G401.6 (cell line): ENCODE measurements at regions not wholly inside any gene's neighbourhood (a gene's known extent, or its start where the extent isn't known, plus 50 kb on each side); places are given as distances from the start of the nearest gene placed in this dataset.

Experiments
- FAIRE-seq: peaks from 2 replicates; lab custom pipeline; 2012; peaks lifted over from hg19 to GRCh38; lab: Jason Lieb, UNC

DNA sequence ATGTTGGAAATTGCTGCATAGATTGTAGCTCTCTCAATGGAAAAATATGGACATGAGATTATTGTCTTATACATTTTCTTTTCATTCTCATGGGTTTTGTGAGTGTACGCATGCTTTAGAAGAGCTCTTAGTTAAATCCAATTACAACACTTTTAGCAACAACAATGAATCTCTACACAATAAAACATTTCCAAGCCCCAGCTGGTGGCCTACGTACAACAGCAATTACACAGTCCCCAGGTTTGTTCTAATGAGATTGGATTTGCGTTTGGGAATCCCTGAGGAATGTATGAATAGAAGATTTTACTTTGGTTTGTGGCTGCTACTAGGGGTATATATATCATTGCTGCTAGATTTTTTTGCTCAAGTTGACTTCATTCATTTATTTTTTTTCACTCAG, 98.6 kb downstream of the FHDC1 start:
- no peak for FAIRE-seq

DNA sequence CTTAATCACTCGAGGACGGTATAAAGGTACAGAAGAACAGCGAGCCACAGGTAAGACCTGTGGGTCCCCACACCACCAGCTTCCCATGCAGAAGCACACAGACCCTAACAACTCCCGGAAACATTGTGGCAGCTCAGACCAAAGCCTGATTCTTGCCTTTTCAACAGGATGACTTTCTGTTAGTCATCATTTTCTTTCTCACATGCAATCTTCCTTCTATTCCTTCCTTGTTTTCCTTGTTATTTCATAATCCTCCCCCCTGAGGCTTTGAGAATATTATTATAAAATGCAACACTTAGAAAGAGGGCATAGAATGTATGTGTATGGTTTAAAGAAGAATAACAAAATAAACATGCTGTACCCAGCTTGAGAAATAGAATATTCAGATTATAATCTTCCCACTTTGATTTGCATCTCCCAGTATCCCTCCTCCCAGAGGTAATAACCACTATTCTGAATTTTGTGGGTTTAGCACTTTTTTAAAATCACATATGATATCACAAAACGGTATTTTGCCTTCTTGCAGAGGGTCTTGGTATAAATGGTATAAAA, 100.9 kb downstream of the FHDC1 start:
- no peak for FAIRE-seq

DNA sequence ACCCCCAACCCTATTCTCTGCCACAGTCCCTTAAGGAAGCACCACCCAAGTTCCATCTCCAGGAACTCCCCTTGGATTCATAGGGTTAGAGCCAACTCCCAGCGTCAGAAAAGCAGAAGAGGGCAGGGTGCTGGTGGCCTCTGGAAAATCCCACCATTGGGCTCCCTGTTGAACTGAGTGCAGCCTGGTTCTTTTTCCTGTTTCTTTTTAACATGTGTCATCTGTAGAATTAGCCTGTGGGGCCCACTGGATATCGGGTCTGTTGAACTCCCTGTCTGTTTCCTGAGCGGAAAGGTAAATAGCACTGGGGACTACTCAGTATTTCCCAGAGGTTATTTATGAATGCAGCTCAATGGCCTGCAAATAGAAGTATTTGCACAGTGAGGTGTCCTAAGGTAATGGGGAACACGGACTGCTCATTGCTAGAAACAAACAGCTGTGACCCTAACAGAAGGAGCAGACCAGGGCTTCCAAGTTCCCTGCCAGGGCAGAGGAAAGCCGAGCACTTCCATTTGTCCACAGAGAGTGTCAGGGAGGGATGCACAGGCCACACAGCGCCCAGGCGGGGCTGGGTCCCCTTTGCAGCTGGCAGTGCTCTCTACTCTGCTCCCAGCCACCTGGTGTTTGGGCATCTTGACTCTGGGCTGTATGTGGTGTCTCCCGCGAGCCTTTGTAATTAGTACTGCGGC, 102.6 kb downstream of the FHDC1 start:
- FAIRE-seq: no peak

GRCh38 chr4:153039542-153040185, 103.5 kb downstream of the FHDC1 start:
- no peak for FAIRE-seq

GRCh38 chr4:153040677-153041076, 104.6 kb downstream of the FHDC1 start:
- no peak for FAIRE-seq

GRCh38 chr4:153044036-153044435, 107.9 kb downstream of the FHDC1 start:
- FAIRE-seq: no peak

DNA sequence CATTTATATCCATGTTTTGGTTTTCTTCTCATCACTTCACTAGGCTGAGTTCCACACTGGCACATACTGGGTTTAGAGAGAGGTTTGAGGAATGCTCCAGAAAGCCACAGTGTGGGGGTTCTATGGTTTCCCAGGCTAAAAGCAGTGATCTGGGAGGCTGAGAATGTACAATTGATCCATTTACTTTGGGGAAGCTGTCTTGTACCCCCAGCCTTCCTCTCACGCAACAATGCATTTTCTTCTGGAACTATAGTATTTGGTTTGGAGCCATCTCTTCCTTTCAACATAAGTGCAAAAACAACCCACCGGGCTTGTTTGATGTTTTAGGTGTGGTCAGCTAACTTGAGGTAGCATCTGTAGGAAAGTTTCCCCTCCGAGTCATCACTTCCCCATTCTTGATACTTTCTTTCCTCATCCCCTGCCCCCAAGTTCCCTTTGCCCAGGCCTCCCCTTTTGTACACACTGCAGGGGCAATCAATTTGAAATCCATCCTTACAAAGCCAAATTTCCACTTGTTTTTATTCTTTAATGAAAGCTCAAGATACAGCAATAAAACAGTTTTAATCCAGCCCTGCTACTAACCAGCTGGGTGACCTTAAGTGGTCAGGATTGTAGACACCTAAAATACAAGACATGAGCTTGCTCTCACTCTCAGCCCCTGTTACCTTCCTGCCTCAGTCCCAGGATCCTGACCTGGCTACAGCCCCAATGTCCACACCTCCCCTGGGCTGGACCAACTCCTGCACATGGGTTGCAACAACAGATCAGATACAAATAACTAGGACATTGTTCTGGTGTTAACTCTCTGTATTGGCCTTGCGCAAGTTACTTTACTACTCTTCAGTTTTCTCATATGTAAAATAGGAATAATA, 109.2 kb downstream of the FHDC1 start:
- no peak for FAIRE-seq

- no peak for FAIRE-seq
Observed at GRCh38 chr4:153058671-153059060, 122.5 kb downstream of the FHDC1 start.

GRCh38 chr4:153060196-153060595, 124.1 kb downstream of the FHDC1 start:
- no peak for FAIRE-seq

GRCh38 chr4:153061971-153062370, 125.8 kb downstream of the FHDC1 start:
- FAIRE-seq: no peak

- no peak for FAIRE-seq
Observed at GRCh38 chr4:153062652-153063168, 126.6 kb downstream of the FHDC1 start.

DNA sequence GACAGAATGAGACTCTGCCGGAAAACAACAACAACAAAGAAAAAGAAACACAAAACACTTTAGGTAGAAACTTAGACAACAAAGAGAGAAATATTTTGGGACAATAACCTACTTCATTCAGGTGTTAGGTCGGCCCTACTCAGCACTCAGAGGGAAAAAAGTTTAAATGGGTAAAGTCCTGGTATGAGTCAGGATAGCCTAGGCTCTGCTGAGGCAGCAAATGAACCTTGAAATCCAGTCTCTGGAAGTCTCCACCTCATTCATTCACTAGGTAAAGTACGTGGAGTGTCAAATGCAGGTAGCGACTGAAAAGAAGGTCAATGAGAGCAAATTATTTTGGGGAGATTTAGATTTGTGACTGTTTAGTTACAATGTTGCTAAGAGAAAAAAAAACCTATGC, 127.4 kb downstream of the FHDC1 start:
- no peak for FAIRE-seq

DNA sequence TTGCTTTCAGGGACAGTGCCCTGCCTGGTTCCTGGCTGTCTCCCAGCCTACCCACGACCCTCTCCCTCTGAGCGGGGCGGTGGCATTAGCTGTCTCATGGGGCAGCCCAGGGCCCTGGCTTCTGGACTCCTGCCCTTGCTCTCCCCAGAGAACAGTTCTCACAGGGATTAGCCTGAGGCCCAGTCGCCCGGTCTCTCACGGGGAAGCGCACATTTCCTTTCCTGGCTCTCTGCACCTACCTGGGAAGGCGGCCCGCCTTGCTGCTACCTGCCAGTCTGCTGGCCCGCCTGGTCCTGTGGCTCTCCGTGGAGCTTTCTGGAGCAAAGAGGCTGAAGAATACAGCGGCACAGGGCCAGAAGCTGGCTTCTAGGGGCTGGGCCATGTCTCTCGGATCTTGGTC, 128.4 kb downstream of the FHDC1 start:
- no peak for FAIRE-seq

DNA sequence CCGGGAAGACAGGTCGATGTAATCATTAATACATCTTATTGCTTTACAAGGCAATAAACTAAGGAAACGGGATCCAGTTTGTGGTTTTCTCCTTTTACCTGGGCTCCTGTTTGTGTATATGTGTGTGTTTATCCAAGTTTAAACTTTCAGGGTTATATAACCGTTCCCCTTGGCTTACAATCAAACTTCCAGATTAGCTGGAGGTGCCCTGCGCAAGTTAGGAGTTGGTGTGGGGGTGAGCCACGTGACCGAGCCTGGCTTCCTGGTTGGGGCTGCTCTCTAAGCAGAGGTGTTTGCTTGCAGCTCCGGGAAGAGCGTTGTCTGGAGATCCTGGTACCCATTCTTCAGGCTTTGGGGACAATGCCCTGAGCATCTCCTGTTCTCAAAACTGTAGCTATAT, 129.2 kb downstream of the FHDC1 start:
- no peak for FAIRE-seq

DNA sequence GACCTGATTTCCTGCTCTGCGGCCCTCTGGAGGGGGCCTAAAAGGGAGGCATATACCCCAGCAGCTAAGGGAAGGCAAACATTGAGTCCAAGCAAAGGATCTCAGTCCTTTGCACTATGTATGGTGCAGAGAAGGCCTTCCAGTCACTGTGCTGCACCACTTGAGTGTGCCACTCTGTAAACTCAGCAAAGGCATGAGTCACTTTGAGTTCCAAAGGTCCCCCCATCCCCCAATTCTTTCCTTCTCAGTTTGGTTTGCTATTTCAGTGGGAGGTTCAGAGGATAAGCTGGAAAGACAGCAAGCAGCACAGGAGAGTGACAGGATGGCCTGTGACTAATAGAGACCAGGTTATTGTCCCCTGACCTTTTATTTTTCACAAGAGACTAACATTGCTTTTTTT, 131.3 kb downstream of the FHDC1 start:
- no peak for FAIRE-seq

- no peak for FAIRE-seq
Observed at GRCh38 chr4:153068751-153069150, 132.6 kb downstream of the FHDC1 start.

- FAIRE-seq: no peak
Observed at GRCh38 chr4:153071958-153072598, 132.2 kb upstream of the TRIM2 start.

- FAIRE-seq: no peak
Observed at GRCh38 chr4:153072661-153073060, 131.6 kb upstream of the TRIM2 start.

- no peak for FAIRE-seq
Observed at GRCh38 chr4:153074486-153074885, 129.8 kb upstream of the TRIM2 start.

DNA sequence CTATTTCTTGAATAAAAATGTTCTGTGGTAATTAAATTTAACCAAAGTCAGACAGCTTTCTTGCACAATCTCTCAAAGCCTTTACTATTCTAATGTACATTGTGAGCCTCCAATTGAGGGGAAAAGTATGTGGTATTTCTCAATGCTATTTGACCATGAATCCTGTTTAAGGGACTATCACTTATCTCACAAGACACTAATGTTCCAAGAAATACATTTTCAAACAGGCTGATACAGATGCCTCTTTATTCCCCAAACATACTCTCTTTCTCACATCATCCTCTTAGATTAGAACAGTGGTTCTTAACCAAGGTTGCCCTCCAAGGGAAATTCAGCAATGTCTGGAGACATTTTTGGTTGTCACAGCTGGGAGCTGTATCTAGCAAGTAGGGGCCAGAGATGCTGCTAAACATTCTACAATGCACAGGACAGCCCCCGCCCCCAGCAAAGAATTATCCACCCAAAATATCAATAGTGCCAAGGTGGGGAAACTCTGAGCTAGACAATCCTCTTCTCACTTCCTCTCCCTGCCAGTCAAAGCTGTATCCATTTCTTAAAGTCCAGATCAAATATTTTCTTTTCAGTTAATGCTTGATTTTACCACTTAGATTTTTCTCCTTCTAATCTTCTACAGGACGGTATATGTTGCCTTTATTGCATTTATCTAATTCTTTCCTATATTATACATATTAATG, 129.2 kb upstream of the TRIM2 start:
- no peak for FAIRE-seq

DNA sequence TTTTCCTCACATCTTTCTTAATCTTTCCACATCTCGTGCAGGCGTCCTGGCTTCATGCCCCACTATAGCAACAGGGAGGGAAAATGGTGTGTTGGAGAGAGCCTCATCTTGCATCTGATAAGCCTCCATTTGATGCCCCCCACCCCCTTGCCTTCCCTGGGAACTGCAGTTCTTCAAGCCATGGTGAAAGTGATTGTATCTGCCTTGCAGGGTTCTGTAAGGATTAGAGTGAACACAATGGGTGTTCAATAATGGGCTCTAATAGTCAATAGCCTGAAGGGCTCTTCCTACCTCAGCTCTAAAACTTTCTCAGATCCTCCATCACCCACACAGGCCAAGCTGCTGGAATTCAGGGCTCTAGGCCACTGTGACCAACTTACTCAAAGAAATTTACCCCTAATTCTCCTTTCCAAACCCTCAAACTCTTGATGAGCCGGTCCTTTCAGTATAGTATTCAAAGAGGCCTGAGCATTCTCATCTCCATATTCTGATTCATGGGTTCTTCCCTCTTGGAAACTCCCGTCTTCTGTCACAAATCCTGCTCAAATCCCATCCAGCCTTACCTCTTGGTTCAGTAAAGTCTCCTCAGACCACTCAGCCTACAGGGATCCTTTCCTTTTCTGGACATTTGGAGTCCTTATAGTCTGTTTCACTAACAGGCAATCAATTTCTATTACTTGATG, 128.3 kb upstream of the TRIM2 start:
- FAIRE-seq: no peak
